AG10803 (cell line): ENCODE measurements at regions not wholly inside any gene's neighbourhood (a gene's known extent, or its start where the extent isn't known, plus 50 kb on each side); places are given as distances from the start of the nearest gene placed in this dataset.

ENCODE experiments used
- DNase-seq: peaks from one replicate; pipeline ENCODE4 v3.0.0; 2010; ENCODE audit warnings: low read depth
- H3K4me3 ChIP-seq: 2 replicates; pipeline ENCODE4 v1.5.1; 2011; ENCODE audit warnings: mild to moderate bottlenecking, low read length, control low read depth
- CTCF ChIP-seq: conservative IDR thresholded peaks from 2 replicates; pipeline ENCODE4 v1.5.1; 2011; ENCODE audit warnings: mild to moderate bottlenecking, low read length, control low read depth, inconsistent platforms

- DNase-seq, result no peak
Observed at GRCh38 chr18:28973324-28973723, 796.4 kb upstream of the CDH2 start.

GRCh38 chr18:28972333-28972907, 795.5 kb upstream of the CDH2 start:
- TF ChIP-seq CTCF, result no peak
- no peak for DNase-seq
- no peak overlapping the region for H3K4me3 ChIP-seq

More at GRCh38 chr18:28973324-28973723, 796.4 kb upstream of the CDH2 start:
- TF ChIP-seq CTCF, result no peak
- H3K4me3 ChIP-seq, result no peak overlapping the region

- no peak overlapping the region for H3K4me3 ChIP-seq
- peak; percentile 63 for DNase-seq
- TF ChIP-seq CTCF, result no peak
Observed at GRCh38 chr18:28963481-28963880, 786.6 kb upstream of the CDH2 start.

- H3K4me3 ChIP-seq, result no peak overlapping the region
- DNase-seq, result peak; percentile 11
- TF ChIP-seq CTCF, result peak; percentile 57
Observed at GRCh38 chr18:28961669-28962228, 784.8 kb upstream of the CDH2 start.

- TF ChIP-seq CTCF, result no peak
- peak; percentile 7 for DNase-seq
- no peak overlapping the region for H3K4me3 ChIP-seq
Observed at GRCh38 chr18:28960146-28960545, 783.2 kb upstream of the CDH2 start.

- H3K4me3 ChIP-seq, result no peak overlapping the region
Observed at GRCh38 chr18:28952339-28952738, 775.4 kb upstream of the CDH2 start.

More at GRCh38 chr18:28952339-28952738, 775.4 kb upstream of the CDH2 start:
- TF ChIP-seq CTCF, result no peak
- DNase-seq, result no peak
